IMR-90 (cell line): ENCODE measurements at regions not wholly inside any gene's neighbourhood (a gene's known extent, or its start where the extent isn't known, plus 50 kb on each side); places are given as distances from the start of the nearest gene placed in this dataset.

ENCODE experiments used
- ATAC-seq: fragments of 200-7000 bp; cut with Tn5 transposase; 2 replicates; pipeline ENCODE4 v1.9.1; 2020; ENCODE audit warnings: low read depth, mild to moderate bottlenecking, moderate library complexity
- BruUV-seq: library from RNA; stranded (reverse); fragments of 400-500 nt; replicated peaks from 2 replicates; lab custom pipeline; 2021; lab: Mats Ljungman, UMichigan
- CTCF ChIA-PET: fragments of 300-600 bp; formaldehyde crosslinking; extraction: SDS; loops from one replicate; lab custom pipeline; 2021; ENCODE audit warnings: antibody characterized with exemption; lab: Yijun Ruan, JAX
- POLR2A ChIA-PET: fragments of 300-600 bp; sonication (Branson Sonifier 250); formaldehyde crosslinking; loops from one replicate; lab custom pipeline; 2022; ENCODE audit warnings: antibody characterized with exemption; ENCODE audit not compliant: unreplicated experiment; lab: Charles Lee
- DNase-seq: peaks from one replicate; pipeline ENCODE4 v3.0.0; 2013
- H2AFZ ChIP-seq: replicated peaks from 2 replicates; pipeline ENCODE3; 2013; ENCODE audit warnings: low read length, mild to moderate bottlenecking; ENCODE audit not compliant: poor library complexity
- H2AK5ac ChIP-seq: 2 replicates; pipeline ENCODE4 v1.6.1; 2013; ENCODE audit warnings: low read depth, low read length, inconsistent platforms
- H2AK9ac ChIP-seq: replicated peaks from 2 replicates; pipeline ENCODE3; 2013; ENCODE audit warnings: mild to moderate bottlenecking, low read depth, low read length, moderate library complexity; ENCODE audit not compliant: poor library complexity
- H2BK120ac ChIP-seq: 2 replicates; pipeline ENCODE4 v1.6.1; 2013; ENCODE audit warnings: low read depth, low read length, inconsistent platforms
- H2BK15ac ChIP-seq: 3 replicates; pipeline ENCODE4 v1.6.1; 2013; ENCODE audit warnings: low read depth, low read length, inconsistent platforms
- H2BK20ac ChIP-seq: 2 replicates; pipeline ENCODE4 v1.6.1; 2013; ENCODE audit warnings: low read depth, mild to moderate bottlenecking, inconsistent platforms, low read length, moderate library complexity
- H2BK5ac ChIP-seq: 2 replicates; pipeline ENCODE4 v1.6.1; 2013; ENCODE audit warnings: mild to moderate bottlenecking, low read depth, low read length, inconsistent platforms; ENCODE audit not compliant: poor library complexity, severe bottlenecking
- H3K14ac ChIP-seq: replicated peaks from 2 replicates; pipeline ENCODE4 v1.6.1; 2013; ENCODE audit warnings: low read depth, low read length, inconsistent platforms
- H3K18ac ChIP-seq: 2 replicates; pipeline ENCODE4 v1.6.1; 2013; ENCODE audit warnings: low read depth, low read length, control low read depth
- H3K23ac ChIP-seq: 2 replicates; pipeline ENCODE4 v1.6.1; 2013; ENCODE audit warnings: low read depth, low read length, inconsistent platforms
- H3K27ac ChIP-seq: 2 replicates; pipeline ENCODE4 v1.5.1; 2013; ENCODE audit warnings: mild to moderate bottlenecking, control low read depth, low read length; ENCODE audit not compliant: insufficient read depth
- H3K27me3 ChIP-seq: 2 replicates; pipeline ENCODE4 v1.6.1; 2013; ENCODE audit warnings: low read length; ENCODE audit not compliant: control insufficient read depth, insufficient read depth
- H3K36me3 ChIP-seq: 2 replicates; pipeline ENCODE4 v1.6.1; 2013; ENCODE audit warnings: low read length, mixed read lengths; ENCODE audit not compliant: control insufficient read depth, insufficient read depth
- H3K4ac ChIP-seq: 2 replicates; pipeline ENCODE4 v1.6.1; 2013; ENCODE audit warnings: low read depth, low read length, inconsistent platforms
- H3K4me1 ChIP-seq: 2 replicates; pipeline ENCODE4 v1.6.1; 2013; ENCODE audit warnings: low read length, mixed read lengths; ENCODE audit not compliant: control insufficient read depth, insufficient read depth
- H3K4me2 ChIP-seq: 2 replicates; pipeline ENCODE4 v1.6.1; 2013; ENCODE audit warnings: low read depth, mild to moderate bottlenecking, control low read depth, low read length, moderate library complexity
- H3K4me3 ChIP-seq: 2 replicates; pipeline ENCODE4 v1.5.1; 2013; ENCODE audit warnings: low read depth, mild to moderate bottlenecking, control low read depth, low read length, moderate library complexity; ENCODE audit not compliant: insufficient read depth
- H3K56ac ChIP-seq: 2 replicates; pipeline ENCODE4 v1.6.1; 2013; ENCODE audit warnings: low read length, inconsistent platforms; ENCODE audit not compliant: insufficient read depth; ENCODE audit errors: extremely low read depth
- H3K79me1 ChIP-seq, 2 experiments: 2 replicates each; pipeline ENCODE4 v1.6.1; 2013; ENCODE audit warnings: low read length in 2 of 2, inconsistent platforms in 1 of 2, low read depth in 1 of 2
- H3K9ac ChIP-seq: 2 replicates; pipeline ENCODE4 v1.6.1; 2013; ENCODE audit warnings: low read depth, low read length, control low read depth
- H3K9me1 ChIP-seq: 2 replicates; pipeline ENCODE4 v1.6.1; 2013; ENCODE audit warnings: low read length, inconsistent platforms; ENCODE audit not compliant: insufficient read depth
- H3K9me3 ChIP-seq: 2 replicates; pipeline ENCODE4 v1.6.1; 2013; ENCODE audit warnings: low read length; ENCODE audit not compliant: control insufficient read depth, insufficient read depth
- H4K20me1 ChIP-seq: 2 replicates; pipeline ENCODE4 v1.6.1; 2013; ENCODE audit warnings: low read length, inconsistent platforms; ENCODE audit not compliant: insufficient read depth
- H4K5ac ChIP-seq: 2 replicates; pipeline ENCODE4 v1.6.1; 2013; ENCODE audit warnings: mild to moderate bottlenecking, low read depth, low read length, control low read depth
- H4K8ac ChIP-seq, 2 experiments: 2 replicates each; pipeline ENCODE4 v1.6.1; 2013; ENCODE audit warnings: low read depth in 2 of 2, low read length in 2 of 2, control low read depth in 1 of 2, inconsistent platforms in 1 of 2
- H4K91ac ChIP-seq: 2 replicates; pipeline ENCODE4 v1.6.1; 2013; ENCODE audit warnings: low read depth, low read length, inconsistent platforms; ENCODE audit not compliant: insufficient read depth
- BHLHE40 ChIP-seq: fragments of 150-350 bp; IDR thresholded peaks from 2 replicates; pipeline ENCODE4 v1.6.1; 2016; ENCODE audit warnings: mild to moderate bottlenecking, low read depth, low read length
- CEBPB ChIP-seq: IDR thresholded peaks from 2 replicates; pipeline ENCODE4 v1.6.1; 2012; ENCODE audit warnings: low read depth, low read length, improper control_type of control experiment
- CHD1 ChIP-seq: IDR thresholded peaks from 2 replicates; pipeline ENCODE4 v1.6.1; 2012; ENCODE audit warnings: low read depth, low read length, improper control_type of control experiment
- CTCF ChIP-seq: conservative IDR thresholded peaks from 2 replicates; pipeline ENCODE4 v1.5.1; 2012; ENCODE audit warnings: mild to moderate bottlenecking, low read depth, low read length, improper control_type of control experiment
- ELK1 ChIP-seq: fragments of 150-350 bp; IDR thresholded peaks from 2 replicates; pipeline ENCODE4 v1.6.1; 2016; ENCODE audit warnings: low read depth, mild to moderate bottlenecking, low read length, moderate library complexity, borderline replicate concordance
- FOS ChIP-seq: fragments of 150-350 bp; IDR thresholded peaks from 2 replicates; pipeline ENCODE4 v1.6.1; 2016; ENCODE audit warnings: low read depth, low read length
- MAFK ChIP-seq: IDR thresholded peaks from 2 replicates; pipeline ENCODE4 v1.6.1; 2012; ENCODE audit warnings: low read depth, low read length, improper control_type of control experiment
- MAZ ChIP-seq: IDR thresholded peaks from 2 replicates; pipeline ENCODE4 v1.6.1; 2012; ENCODE audit warnings: low read depth, mild to moderate bottlenecking, low read length, improper control_type of control experiment, moderate library complexity, borderline replicate concordance
- MXI1 ChIP-seq: IDR thresholded peaks from 2 replicates; pipeline ENCODE4 v1.6.1; 2012; ENCODE audit warnings: low read depth, mild to moderate bottlenecking, low read length, moderate library complexity, borderline replicate concordance
- NFE2L2 ChIP-seq: fragments of 150-350 bp; IDR thresholded peaks from 2 replicates; pipeline ENCODE4 v1.6.1; 2016; ENCODE audit warnings: low read depth, mild to moderate bottlenecking, low read length
- POLR2A ChIP-seq: IDR thresholded peaks from 2 replicates; pipeline ENCODE4 v1.6.1; 2012; ENCODE audit warnings: mild to moderate bottlenecking, low read depth, low read length
- RAD21 ChIP-seq: IDR thresholded peaks from 2 replicates; pipeline ENCODE4 v1.6.1; 2012; ENCODE audit warnings: low read length, improper control_type of control experiment
- RCOR1 ChIP-seq: IDR thresholded peaks from 2 replicates; pipeline ENCODE4 v1.6.1; 2012; ENCODE audit warnings: mild to moderate bottlenecking, low read length, improper control_type of control experiment; ENCODE audit not compliant: insufficient replicate concordance
- RFX5 ChIP-seq: IDR thresholded peaks from 2 replicates; pipeline ENCODE4 v1.8.0; 2012; ENCODE audit warnings: low read depth, mild to moderate bottlenecking, low read length, moderate library complexity
- SMC3 ChIP-seq: fragments of 150-350 bp; IDR thresholded peaks from 2 replicates; pipeline ENCODE4 v1.6.1; 2016; ENCODE audit warnings: low read depth, mild to moderate bottlenecking, antibody characterized with exemption, low read length, moderate library complexity
- USF2 ChIP-seq: fragments of 150-350 bp; IDR thresholded peaks from 2 replicates; pipeline ENCODE4 v1.6.1; 2017; ENCODE audit warnings: mild to moderate bottlenecking, antibody characterized with exemption, low read length, low read depth
- WGBS, 2 experiments: methylation state at CpG; one replicate each; pipeline versions ENCODE4 v1.1.5 to v1.1.7; 2013; ENCODE audit warnings: missing lambda C conversion rate in 2 of 2; ENCODE audit not compliant: insufficient read length in 1 of 2; ENCODE audit errors: extremely low coverage in 2 of 2; 5-methylcytosine and 5-hydroxymethylcytosine counted together
- dilution Hi-C: fragments of 300-500 bp; cut with HindIII; formaldehyde crosslinking; loops from one replicate; pipeline ENCODE4 v1.14.3; 2018; ENCODE audit warnings: low sequenced_read_pairs; ENCODE audit not compliant: unreplicated experiment
- in situ Hi-C: fragments of 300-500 bp; cut with MboI; formaldehyde crosslinking; loops from 3 replicates; pipeline ENCODE4 v1.14.3; 2019; ENCODE audit warnings: low sequenced_read_pairs, inconsistent platforms, mixed read lengths
- intact Hi-C: fragments of 100-400 bp; cut with micrococcal nuclease; formaldehyde crosslinking; loops from 2 replicates; pipeline ENCODE4 v1.10.0; 2022

GRCh38 chr10:54962134-54962900 is 161.3 kb upstream of the PCDH15 start:
- dilution Hi-C loops = no loop called here
- H3K4me1 ChIP-seq = no peaks in the 10 kb centered on the region
- WGBS, 2 experiments = no CpG with 5 or more reads among the region's 6 CpGs
- H4K5ac ChIP-seq = no peak overlapping the region
- H4K20me1 ChIP-seq = no peaks in the 10 kb centered on the region
- H3K79me1 ChIP-seq = no peaks in the 10 kb centered on the region
- peaks cover 3% of the 10 kb centered on the region; the same call in 1 of the 2 replicates for H3K9me3 ChIP-seq
- no peak overlapping the region for H2AFZ ChIP-seq
- H4K91ac ChIP-seq = no peak overlapping the region
- BruUV-seq = no TSS peak
- H3K4me3 ChIP-seq = no peak overlapping the region
- intact Hi-C loops = no loop called here
- H4K8ac ChIP-seq = no peak overlapping the region
- no peak overlapping the region for H2AK5ac ChIP-seq
- H3K36me3 ChIP-seq = no peaks in the 10 kb centered on the region
- H3K4me2 ChIP-seq = no peak overlapping the region
- H2BK120ac ChIP-seq = no peak overlapping the region
- no peak for ATAC-seq
- POLR2A ChIA-PET = no interaction called here
- no peak overlapping the region for H3K4ac ChIP-seq
- H3K9me1 ChIP-seq = no peaks in the 10 kb centered on the region
- no peak overlapping the region for H3K56ac ChIP-seq
- no peak overlapping the region for H3K9ac ChIP-seq
- H3K14ac ChIP-seq = no peak overlapping the region
- no peak for DNase-seq
- no peaks in the 10 kb centered on the region for H3K27me3 ChIP-seq
- no peak overlapping the region for H3K27ac ChIP-seq
- H2AK9ac ChIP-seq = no peak overlapping the region
- TF ChIP-seq CTCF (no peak), SMC3 (no peak), RFX5 (no peak), USF2 (no peak), BHLHE40 (no peak), MAFK (no peak), CEBPB (no peak), RCOR1 (no peak), CHD1 (no peak), FOS (no peak), ELK1 (no peak), MAZ (no peak), POLR2A (no peak), MXI1 (no peak), RAD21 (no peak), NFE2L2 (no peak)
- H2BK5ac ChIP-seq = no peak overlapping the region
- no peak overlapping the region for H2BK20ac ChIP-seq
- no peak overlapping the region for H3K23ac ChIP-seq
- no peak overlapping the region for H3K18ac ChIP-seq
- no peak overlapping the region for H2BK15ac ChIP-seq
- CTCF ChIA-PET = interaction anchor here (0.6 kb wide), 1 partner anchor 20 kb away, joined by 4 read pairs; no protein-coding TSS in a partner anchor
- in situ Hi-C loops = no loop called here
